ENCODE measurements at regions not wholly inside any gene's neighbourhood (a gene's known extent, or its start where the extent isn't known, plus 50 kb on each side); places are given as distances from the start of the nearest gene placed in this dataset.

- H3F3A ChIP-seq (ENCODE audit: insufficient read depth, low read length, poor library complexity, severe bottlenecking) = no peaks in the 10 kb centered on the region
- H3K9me3 ChIP-seq (ENCODE audit: low read length) = no peaks in the 10 kb centered on the region
- no peak overlapping the region for H3K9ac ChIP-seq (ENCODE audit: low read length)
- H3K4me3 ChIP-seq (ENCODE audit: low read length) = no peak overlapping the region
- no peaks in the 10 kb centered on the region for H3K36me3 ChIP-seq (ENCODE audit: insufficient read depth, low read length)
- H4K20me1 ChIP-seq (ENCODE audit: insufficient read depth) = no peaks in the 10 kb centered on the region
- H3K27me3 ChIP-seq (ENCODE audit: insufficient read depth, low read depth, low read length) = no peaks in the 10 kb centered on the region
- no peak overlapping the region for H3K27ac ChIP-seq (ENCODE audit: low read length)
- TF ChIP-seq RAD21 (conservative IDR thresholded peaks at IDR 0.05) (no peak), TAF1 (IDR thresholded peaks at IDR 0.05; ENCODE audit: low read depth) (no peak), MXI1 (conservative IDR thresholded peaks at IDR 0.05; ENCODE audit: poor library complexity, severe bottlenecking) (no peak), EZH2 (IDR thresholded peaks at IDR 0.05; ENCODE audit: borderline replicate concordance, insufficient read depth, low read length, poor library complexity, severe bottlenecking) (no peak), CTCF (IDR thresholded peaks at IDR 0.05; ENCODE audit: poor library complexity, severe bottlenecking) (no peak), SMC3 (conservative IDR thresholded peaks at IDR 0.05; ENCODE audit: poor library complexity) (no peak), POLR2AphosphoS5 (IDR thresholded peaks at IDR 0.05) (no peak), EP300 (conservative IDR thresholded peaks at IDR 0.05; ENCODE audit: poor library complexity, severe bottlenecking) (no peak)
- TF ChIP-seq, protein P1, sequence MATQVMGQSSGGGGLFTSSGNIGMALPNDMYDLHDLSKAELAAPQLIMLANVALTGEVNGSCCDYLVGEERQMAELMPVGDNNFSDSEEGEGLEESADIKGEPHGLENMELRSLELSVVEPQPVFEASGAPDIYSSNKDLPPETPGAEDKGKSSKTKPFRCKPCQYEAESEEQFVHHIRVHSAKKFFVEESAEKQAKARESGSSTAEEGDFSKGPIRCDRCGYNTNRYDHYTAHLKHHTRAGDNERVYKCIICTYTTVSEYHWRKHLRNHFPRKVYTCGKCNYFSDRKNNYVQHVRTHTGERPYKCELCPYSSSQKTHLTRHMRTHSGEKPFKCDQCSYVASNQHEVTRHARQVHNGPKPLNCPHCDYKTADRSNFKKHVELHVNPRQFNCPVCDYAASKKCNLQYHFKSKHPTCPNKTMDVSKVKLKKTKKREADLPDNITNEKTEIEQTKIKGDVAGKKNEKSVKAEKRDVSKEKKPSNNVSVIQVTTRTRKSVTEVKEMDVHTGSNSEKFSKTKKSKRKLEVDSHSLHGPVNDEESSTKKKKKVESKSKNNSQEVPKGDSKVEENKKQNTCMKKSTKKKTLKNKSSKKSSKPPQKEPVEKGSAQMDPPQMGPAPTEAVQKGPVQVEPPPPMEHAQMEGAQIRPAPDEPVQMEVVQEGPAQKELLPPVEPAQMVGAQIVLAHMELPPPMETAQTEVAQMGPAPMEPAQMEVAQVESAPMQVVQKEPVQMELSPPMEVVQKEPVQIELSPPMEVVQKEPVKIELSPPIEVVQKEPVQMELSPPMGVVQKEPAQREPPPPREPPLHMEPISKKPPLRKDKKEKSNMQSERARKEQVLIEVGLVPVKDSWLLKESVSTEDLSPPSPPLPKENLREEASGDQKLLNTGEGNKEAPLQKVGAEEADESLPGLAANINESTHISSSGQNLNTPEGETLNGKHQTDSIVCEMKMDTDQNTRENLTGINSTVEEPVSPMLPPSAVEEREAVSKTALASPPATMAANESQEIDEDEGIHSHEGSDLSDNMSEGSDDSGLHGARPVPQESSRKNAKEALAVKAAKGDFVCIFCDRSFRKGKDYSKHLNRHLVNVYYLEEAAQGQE (IDR thresholded peaks at IDR 0.05; ENCODE audit: borderline replicate concordance) = no peak
- no peak overlapping the region for H2AFZ ChIP-seq (ENCODE audit: low read depth, low read length)
- H3K9me2 ChIP-seq (ENCODE audit: insufficient read depth, low read length) = no peaks in the 10 kb centered on the region
- H3K79me2 ChIP-seq (replicated peaks; ENCODE audit: insufficient read depth, low read length) = no peaks in the 10 kb centered on the region
- H3K4me2 ChIP-seq (ENCODE audit: low read length) = no peak overlapping the region
These were observed 226.9 kb downstream of the VAPA start for GRCh38 chr18:10140461-10141282.

GRCh38 chr18:10141559-10141958 is 227.7 kb downstream of the VAPA start:
- Histone ChIP-seq H3K36me3 (ENCODE audit: insufficient read depth, low read length) (no peaks in the 10 kb centered on the region), H3K27ac (ENCODE audit: low read length) (no peak overlapping the region), H3K9me2 (ENCODE audit: insufficient read depth, low read length) (no peaks in the 10 kb centered on the region), H3K9ac (ENCODE audit: low read length) (no peak overlapping the region), H3K27me3 (ENCODE audit: insufficient read depth, low read depth, low read length) (no peaks in the 10 kb centered on the region), H3K9me3 (ENCODE audit: low read length) (no peaks in the 10 kb centered on the region), H3K79me2 (replicated peaks; ENCODE audit: insufficient read depth, low read length) (no peaks in the 10 kb centered on the region), H3K4me3 (ENCODE audit: low read length) (no peak overlapping the region), H3K4me2 (ENCODE audit: low read length) (no peak overlapping the region), H4K20me1 (ENCODE audit: insufficient read depth) (no peaks in the 10 kb centered on the region), H2AFZ (ENCODE audit: low read depth, low read length) (no peak overlapping the region), H3F3A (ENCODE audit: insufficient read depth, low read length, poor library complexity, severe bottlenecking) (no peaks in the 10 kb centered on the region)
- no peak for TF ChIP-seq EZH2 (IDR thresholded peaks at IDR 0.05; ENCODE audit: borderline replicate concordance, insufficient read depth, low read length, poor library complexity, severe bottlenecking)
- no peak for TF ChIP-seq TAF1 (IDR thresholded peaks at IDR 0.05; ENCODE audit: low read depth)
- TF ChIP-seq CTCF (IDR thresholded peaks at IDR 0.05; ENCODE audit: poor library complexity, severe bottlenecking) = no peak
- no peak for TF ChIP-seq RAD21 (conservative IDR thresholded peaks at IDR 0.05)
- no peak for TF ChIP-seq POLR2AphosphoS5 (IDR thresholded peaks at IDR 0.05)
- no peak for TF ChIP-seq SMC3 (conservative IDR thresholded peaks at IDR 0.05; ENCODE audit: poor library complexity)
- TF ChIP-seq EP300 (conservative IDR thresholded peaks at IDR 0.05; ENCODE audit: poor library complexity, severe bottlenecking) = no peak
- no peak for TF ChIP-seq MXI1 (conservative IDR thresholded peaks at IDR 0.05; ENCODE audit: poor library complexity, severe bottlenecking)
- TF ChIP-seq, protein P1 (IDR thresholded peaks at IDR 0.05; ENCODE audit: borderline replicate concordance) = no peak
